GM19023 (cell line): ENCODE measurements at regions not wholly inside any gene's neighbourhood (a gene's known extent, or its start where the extent isn't known, plus 50 kb on each side); places are given as distances from the start of the nearest gene placed in this dataset.
"Not testable (repeated sequence)": the region's sequence is repeated elsewhere in the genome, so short reads cannot be mapped to it uniquely, and the experiment has no call there.

ENCODE experiments used
- ATAC-seq: cut with Tn5 transposase; IDR thresholded peaks from one replicate; pipeline ENCODE4 v1.9.1; 2021; ENCODE audit warnings: mild to moderate bottlenecking, moderate library complexity; ENCODE audit not compliant: unreplicated experiment

DNA sequence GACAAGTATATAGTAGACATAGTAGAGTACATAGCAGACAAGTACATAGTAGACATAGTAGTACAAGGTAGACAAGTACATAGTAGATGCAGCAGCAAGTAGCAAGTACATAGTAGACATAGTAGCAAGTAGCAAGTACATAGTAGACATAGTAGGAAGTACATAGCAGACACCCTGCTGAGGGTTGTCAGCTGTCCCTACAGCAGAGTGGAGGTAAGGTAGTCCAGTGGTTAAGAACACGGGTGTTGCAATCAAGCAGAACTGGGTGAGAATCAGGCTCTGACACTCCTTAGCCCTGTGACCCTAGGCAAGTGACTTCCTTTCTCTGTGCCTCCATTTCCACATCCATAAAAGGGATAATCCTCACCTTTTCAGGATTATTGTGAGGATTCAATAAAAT lies 94.7 kb downstream of the NOG start:
- no peak for ATAC-seq

DNA sequence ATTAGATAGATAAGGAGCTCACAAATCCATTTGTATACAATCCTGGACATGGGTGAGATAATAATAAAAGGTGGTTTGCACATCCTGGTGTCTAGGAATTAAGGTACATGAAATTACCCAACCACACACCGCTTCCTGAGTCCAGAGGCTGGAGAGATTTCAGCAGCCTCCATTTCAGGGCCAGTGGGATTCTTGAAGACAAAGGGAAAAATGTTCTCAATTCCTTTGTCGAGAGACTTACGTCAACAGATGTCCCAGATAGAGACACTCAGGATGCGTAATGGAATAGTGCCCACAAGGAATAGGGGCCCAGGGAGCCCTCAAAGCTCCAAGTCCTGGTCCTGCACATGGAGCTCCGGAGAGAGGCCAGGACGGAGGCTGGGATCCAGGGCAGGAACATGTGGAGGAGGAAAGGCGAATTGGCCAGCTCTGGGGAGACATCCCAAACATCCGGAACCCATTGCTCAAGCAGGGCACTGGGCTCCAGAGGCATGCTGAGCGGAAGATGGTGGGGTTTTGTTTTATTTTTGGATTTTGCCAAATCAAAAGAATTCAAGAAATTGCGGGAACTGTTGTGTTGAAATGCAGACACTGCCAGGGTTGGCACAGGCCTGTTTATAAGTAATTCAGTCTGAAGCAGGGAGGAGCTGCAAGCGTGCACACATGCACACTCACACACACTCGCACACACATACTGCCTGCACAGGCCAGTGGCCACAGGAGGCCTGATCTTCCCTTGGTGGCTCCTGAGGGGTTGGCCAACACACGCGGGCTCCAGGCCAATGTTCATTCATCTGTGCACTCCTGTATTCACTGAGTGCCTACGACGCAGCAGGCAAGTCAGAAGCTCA lies 97.2 kb downstream of the NOG start:
- ATAC-seq: no peak

DNA sequence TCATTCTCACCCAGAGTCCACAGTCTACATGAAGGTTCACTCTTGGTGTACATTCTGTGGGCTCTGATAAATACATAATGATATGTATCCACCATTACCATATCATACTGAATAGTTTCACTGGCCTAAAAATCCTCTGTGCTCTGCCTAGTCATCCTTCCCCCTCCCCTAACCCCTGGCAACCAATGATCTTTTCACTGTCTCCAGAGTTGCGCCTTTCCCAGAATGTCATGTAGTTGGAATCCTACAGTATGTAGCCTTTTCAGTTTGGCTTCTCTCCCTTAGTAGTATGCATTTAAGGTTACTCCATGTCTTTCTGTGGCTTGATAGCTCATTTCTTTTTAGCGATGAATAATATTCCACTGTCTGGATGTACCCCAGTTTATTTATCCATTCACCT lies 101.3 kb downstream of the NOG start:
- no peak for ATAC-seq

DNA sequence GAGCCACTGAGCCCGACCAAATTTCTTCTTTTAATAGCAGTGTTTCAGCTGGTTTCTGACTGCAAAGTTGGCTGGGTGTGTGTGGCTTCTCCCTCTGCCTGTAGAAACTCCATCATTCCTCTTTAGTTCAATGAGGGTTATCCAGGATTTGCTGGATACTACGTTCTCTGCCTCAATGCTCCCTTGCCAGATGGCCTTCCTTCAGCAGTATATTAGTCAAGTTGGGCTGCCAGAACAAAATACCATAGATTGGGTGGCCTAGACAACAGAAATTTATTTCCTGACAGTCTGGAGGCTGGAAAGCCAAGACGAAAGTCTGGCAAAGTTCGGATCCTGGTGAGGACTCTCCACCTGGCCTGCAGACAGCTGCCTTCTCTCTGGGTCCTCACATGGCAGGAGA lies 103.7 kb downstream of the NOG start:
- no peak for ATAC-seq

DNA sequence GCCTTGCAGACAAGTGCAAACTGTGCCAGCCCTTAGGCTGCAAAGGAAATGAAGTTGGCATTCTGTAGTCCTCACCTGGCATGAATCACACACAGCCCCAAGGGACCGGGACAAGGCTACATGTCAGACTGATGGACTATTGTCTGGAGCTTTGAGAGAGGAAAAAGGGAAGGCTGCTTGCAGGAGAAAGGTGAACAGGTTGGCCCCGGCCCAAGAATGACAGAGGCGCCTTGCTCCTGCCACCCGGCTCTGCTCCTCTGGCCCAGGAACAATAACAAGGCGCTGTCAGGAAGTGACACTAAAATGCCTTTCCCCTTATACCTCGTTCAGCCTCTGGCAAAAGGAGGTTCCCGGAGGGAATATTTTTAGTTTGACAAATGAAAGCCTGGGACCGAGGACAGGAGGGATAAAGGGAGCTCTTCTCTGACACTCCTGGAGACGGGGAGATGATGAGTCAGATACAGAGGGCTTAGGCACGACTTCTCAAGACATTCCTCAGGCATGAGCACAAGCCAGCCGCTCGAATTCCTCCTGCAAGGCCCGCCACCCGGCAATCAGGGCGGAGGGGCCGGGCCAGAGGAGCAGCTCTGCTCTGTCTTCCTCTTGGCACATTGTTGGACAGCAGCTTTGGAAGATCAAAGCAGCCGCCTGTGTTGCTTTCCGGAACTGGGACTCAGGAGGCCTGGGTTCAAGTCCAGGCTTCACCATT lies 105.8 kb downstream of the NOG start:
- no peak for ATAC-seq

DNA sequence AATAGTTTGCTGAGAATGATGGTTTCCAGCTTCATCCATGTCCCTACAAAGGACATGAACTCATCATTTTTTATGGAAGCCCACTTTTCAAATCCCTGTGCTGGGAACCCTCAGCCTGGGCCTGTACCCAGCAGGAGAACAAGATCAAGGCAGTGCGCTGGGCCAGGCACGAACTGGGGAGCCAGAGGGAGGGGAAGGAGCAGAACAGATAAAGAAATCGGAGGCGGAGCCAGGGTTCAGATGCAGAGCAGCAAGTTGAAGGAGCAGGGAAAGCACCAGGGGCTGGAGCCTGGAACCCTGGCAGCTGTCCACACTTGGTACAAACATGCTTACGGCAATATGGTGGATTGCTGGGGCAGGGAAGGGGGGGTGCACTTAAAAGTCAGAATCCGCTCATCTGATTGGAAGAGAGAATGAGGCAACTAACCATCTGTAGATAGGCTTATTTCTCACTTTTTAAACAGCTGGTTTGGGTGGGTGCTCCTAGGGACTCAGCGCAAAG lies 107.5 kb downstream of the NOG start:
- ATAC-seq: no peak

DNA sequence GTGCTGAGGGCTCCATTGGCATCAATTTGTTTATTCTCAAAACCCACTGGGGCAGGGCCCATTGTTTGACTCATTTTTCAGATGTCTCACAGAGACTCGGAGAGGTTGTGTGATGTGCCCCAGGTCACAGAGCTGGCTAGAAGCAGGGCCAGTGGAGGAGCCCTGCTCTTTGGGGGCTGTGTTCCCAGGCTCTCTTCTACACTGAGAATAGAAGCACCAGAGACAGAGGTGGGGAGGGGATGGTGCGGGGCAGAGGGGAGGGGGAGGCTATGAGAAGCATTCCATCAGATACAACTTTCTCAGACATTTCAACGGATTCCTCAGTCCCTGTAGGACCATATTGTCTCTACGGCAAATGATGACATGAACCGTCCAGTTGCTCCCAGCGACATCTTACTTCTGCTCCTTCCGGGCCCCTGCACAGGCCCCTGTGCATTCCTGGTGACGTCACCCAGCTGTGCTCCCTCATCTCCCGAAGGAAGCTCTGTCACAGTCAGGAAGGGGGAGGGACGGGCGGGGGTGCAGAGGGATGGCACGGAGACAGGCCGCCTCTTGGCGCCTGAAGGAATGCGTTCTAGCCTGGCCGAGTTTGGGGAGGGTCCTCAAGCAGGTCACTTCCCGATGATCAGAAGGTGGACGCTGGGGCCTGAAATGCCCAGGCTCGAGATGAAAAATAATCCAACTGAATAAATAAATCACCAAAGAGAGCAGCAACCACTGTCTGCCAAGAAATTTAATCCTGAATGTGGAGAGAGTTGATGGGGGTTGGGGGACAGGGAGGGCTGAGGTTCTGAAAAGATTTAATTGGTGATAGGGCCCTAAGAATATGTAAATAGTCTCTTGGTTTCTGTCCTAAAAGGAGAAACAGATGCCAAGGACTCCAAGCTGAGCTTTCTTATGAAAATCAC lies 114.1 kb downstream of the NOG start:
- ATAC-seq: no peak

DNA sequence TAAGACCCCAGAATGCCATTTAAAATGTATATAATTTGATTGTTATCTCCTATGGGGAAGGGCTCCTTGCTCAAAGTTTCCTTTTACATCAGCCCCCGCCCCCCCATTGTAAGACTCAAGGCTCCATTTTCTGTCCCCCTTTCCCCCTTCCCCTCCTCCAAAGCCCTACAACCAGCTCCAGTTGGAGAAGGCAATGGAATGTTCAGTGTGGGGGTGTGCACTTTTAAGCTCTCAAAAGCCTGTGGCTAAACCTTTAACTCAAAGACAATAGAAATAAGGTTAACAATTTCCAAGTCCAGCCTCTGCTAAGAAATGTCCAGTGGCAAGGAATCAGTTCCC lies 114.7 kb downstream of the NOG start:
- no peak for ATAC-seq

DNA sequence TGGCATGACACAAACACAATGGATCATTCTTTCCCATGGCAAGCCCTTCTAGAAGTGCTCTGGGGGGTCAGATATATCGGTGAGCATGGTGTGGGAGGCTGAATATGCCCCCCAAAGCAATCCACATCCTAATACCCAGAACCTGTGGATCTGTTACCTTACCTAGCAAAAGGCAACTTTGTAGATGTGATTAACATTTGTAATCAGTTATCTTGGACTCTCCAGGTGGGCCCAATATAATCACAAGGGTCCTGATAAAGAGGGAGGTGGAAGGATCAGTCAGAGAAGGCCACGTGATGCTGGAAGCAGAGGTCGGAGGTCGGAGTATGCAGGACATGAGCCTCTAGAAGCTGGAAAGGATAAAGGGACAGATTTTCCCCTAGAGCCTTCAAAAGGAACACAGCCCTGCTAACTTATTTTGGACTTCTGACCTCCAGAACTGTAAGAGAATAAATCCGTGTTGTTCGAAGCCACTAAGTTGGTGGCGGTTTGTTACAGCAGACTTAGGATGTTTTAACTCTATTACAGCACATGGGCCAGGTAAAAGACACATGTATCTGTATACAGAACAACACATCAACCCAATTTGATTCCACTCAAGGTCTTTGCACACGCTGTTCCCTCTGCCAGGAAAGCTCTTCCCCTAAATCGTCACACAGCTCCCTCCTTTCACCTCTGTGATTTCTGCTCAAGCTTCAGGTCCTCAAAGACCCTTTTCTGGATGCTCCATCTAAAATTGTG lies 115.3 kb downstream of the NOG start:
- no peak for ATAC-seq

DNA sequence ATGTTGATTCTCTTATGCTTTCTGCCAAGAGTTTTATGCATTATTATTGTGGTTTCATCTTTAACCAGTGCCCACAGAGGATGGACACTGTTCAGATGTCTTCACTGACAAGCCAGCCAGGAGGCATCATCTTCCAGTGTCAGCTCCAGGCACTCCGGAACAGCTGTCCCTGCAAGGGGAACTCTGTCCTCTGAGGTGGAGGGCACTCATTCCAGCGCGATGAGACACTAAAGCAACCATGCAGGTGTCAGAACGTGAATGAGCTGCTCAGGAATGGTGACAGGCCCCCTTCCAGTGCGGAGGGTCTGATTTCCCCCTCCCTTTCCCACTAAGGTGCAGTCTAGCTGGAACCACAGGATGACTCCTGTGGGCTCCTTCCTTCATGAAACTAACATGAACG lies 117.5 kb downstream of the NOG start:
- no peak for ATAC-seq

DNA sequence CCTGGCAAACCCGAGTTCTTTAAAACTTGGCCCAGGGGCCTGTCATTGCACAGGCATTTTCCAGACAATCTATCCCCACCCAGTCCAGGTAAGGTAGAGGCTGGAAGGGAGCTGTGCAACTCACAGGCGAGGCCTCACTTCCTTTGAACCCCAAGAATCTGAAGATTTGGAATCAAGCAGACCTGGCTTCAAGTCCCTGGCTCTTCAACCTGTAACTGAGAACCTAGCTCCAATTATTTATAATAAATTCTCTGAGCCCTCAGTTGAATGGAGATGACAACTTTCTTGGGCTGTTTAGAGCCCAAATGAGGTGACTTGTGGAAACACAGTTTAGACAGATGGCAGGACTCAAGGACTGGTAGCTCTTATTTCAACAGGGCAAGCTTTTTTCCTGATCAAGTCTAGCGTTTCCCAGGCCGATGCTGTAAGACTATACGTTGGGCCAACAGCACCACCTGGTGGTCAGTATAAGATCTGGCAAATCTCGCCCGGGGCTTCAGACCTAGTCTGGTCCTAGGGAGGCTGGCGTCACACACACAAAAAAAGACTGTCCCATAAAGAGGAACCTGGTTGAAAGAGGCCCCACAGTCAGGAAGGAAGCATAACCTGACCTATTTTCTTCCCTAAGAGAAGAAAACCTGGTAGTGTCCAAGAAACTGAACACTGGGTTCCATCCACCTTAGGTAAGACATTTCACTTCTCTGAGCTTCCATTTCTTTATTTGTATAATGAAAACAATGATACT lies 117.9 kb downstream of the C17orf67 start:
- peak; percentile 84 for ATAC-seq

DNA sequence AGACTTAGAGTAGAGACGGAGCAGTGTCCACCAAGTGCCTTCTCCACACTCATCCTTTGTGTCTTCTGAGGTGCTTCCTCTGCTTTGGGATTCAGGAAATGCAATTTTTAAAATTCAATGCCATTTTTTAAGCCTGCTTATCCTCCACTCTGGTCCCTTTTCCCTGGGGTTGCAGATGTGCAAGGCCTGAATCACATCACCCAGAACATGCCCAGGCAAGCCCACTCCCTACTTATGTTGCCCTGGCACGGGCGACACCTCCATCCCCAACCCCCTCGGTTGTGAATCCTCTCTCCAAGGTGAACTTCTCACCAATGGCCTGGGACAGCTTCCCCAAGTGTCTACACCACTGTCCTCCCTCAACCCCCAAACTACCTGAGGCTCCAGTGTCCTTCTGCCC lies 116.2 kb downstream of the C17orf67 start:
- no peak for ATAC-seq

DNA sequence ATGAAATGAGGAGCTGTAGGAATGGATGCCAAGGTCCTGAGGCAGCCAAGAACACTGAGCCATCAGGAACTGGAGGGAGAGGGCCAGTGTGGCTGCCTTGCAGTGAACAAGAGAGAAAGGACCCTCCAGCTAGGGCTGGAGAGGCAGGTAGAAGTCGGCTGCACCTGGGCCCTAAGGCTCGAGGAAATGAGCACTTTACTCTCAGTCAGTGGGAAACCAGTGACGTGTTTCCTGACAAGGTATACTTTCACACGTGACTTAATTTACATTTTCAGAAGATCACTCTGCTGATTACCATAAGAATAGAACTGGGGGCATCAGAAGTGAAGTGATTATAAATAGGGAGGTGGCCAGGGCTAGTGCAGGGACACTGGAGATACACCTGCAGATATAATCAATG lies 115.2 kb downstream of the C17orf67 start:
- no peak for ATAC-seq

DNA sequence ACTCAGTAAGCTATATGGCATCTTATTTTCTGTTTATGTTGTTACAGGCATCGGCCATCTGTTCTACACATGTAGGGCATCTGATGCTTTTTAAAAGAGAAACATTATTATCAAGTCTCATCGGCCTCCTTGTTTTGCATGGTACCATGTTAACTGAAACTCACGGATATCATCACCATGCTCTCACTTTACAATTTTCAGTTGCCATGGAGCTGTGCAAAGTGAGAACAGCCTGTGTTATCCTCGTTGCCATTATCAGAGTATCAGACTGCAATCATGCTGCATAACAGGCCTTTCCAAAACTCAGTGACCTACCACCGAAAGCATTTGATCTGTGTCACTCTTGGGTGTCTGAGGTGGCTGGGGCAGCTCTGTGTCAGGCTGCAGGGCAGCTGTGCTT lies 110.3 kb downstream of the C17orf67 start:
- no peak for ATAC-seq

DNA sequence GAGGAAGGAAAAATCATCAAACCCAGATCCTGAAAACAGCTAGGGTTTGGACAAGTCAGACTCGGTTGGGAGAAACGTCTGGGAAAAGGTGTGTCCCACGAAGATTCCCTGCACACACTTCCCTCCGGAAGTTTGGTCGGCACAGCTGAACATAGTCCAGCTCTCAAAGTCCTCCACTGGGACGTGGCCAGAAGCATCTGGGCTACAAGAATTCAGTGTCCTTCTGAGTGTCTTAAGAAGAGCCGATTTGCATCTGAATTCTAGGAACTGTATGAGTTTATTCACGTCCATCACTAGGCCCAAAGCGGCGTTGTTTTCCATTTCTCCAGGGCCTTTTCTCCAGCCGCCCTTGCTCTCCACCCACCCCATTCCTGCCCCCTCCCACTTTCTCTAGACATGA lies 109.1 kb downstream of the C17orf67 start:
- no peak for ATAC-seq

DNA sequence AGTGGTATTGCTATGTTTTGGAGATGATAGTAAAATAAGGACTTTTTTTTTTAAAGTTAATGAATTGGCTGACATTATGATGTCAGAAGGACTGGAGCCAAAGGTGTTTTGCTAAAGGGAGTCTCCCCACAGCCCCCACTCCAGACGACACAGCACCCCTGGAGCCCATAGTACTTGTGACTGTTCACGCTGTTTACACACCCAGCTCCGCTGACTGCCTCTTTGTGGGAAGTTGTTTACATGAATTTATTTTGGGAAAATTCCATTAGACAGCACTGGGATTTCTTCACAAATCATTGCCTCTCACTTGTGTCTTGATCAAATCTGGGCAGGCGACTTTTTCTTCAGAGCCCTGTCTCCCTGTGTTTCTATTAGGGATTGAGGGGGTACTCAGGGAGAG lies 108.6 kb downstream of the C17orf67 start:
- no peak for ATAC-seq

DNA sequence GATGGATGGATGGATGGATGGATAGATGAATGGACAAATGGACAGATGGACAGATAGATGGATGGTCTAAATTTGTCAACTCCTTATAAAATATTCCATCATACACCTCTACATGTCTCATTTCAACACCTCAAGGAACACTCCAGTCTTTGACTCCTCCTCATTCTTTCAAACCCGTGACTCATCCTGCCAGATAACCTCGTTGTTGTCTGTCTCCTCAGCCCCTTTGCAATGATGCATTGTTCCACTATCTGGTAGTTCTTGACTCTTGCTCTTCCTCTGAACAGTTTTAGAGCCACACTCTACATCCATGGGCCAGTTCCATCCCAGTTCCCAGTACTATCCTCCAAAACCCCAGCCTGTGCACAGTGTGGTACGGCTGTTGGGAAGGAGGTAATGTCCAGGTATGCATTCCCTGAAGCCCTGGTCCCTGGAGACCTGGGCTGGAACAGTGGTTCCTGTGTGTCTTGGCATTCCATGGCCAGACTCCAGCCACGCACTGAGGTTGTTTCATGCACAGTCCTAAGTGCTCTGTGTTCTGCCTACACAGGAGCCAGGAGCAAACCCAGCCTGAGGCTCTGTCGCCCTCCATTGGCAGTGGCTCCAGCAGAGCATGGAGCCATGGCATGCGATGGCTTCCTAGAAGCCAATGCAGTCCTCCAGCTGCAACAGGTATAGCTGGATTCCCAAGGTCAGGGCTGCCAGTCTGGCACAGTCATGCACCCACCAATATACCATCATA lies 105.7 kb downstream of the C17orf67 start:
- no peak for ATAC-seq

DNA sequence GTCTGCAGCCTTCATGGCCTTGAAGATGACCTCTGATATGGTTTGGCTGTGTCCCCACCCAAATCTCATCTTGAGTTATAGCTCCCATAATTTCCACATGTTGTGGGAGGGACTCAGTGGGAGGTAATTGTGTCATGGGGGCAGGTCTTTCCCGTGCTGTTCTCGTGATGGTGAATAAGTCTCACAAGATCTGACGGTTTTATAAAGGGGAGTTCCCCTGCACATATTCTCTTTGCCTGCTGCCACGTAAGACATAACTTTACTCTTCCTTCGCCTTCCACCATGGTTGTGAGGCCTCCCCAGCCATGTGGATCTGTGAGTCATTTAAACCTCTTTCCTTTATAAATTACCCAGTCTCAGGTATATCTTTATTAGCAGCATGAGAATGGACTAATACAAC lies 102.6 kb downstream of the C17orf67 start:
- ATAC-seq: not testable (repeated sequence)

DNA sequence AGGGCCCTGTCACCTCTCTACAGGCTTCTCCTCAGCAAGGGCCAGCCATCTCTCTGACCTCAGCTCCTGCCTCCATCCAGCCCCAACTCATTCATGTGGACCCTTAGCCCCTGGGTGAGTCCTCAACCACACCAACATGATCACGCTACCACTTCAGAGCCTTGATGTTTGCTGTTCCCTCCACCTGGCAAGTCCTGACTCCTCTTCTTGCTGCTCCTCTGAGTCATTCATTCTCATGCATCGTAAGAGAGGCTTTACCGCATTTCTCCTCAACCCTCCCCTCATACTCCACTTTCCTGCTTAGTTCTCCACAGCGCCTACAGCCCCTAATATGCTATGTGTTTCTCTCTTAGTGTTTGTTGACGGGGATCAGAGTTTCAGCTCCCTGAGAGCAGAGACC lies 99.9 kb downstream of the C17orf67 start:
- ATAC-seq: no peak
